Testis (tissue), 2 donors: ENCODE measurements at regions not wholly inside any gene's neighbourhood (a gene's known extent, or its start where the extent isn't known, plus 50 kb on each side); places are given as distances from the start of the nearest gene placed in this dataset.
A peak's percentile ranks its signal among the peaks of the same experiment; 100 is the strongest.

Source experiments
- DNase-seq: peaks from one replicate; pipeline ENCODE4 v3.0.0-alpha.2; 2019
- H3K27ac ChIP-seq, 2 donors: fragments of 200-600 bp; sonication (generic); one replicate each; pipeline ENCODE4 v1.5.1; 2019
- H3K27me3 ChIP-seq: fragments of 200-600 bp; sonication (generic); one replicate; pipeline ENCODE4 v1.5.1; 2019
- H3K36me3 ChIP-seq: fragments of 200-600 bp; sonication (generic); one replicate; pipeline ENCODE4 v1.5.1; 2017; ENCODE audit warnings: low read depth; ENCODE audit errors: missing control alignments
- H3K4me1 ChIP-seq: fragments of 200-600 bp; sonication (generic); one replicate; pipeline ENCODE4 v1.5.1; 2019
- H3K4me3 ChIP-seq, 2 donors: fragments of 200-600 bp; sonication (generic); one replicate each; pipeline ENCODE4 v1.5.1; 2017 to 2019
- H3K9me3 ChIP-seq: fragments of 200-600 bp; sonication (generic); one replicate; pipeline ENCODE4 v1.5.1; 2017
- POLR2A ChIP-seq: fragments of 450-650 bp; IDR thresholded peaks from one replicate; pipeline ENCODE4 v1.6.1; 2017; ENCODE audit warnings: antibody characterized with exemption, mild to moderate bottlenecking, moderate library complexity
- WGBS, 2 donors: methylation state at CpG; one replicate each; pipeline ENCODE4 v1.1.5; 2018; 5-methylcytosine and 5-hydroxymethylcytosine counted together
- intact Hi-C: fragments of 100-400 bp; cut with DNase I; formaldehyde crosslinking; loops from one replicate; pipeline ENCODE4 v1.15.1; 2023; ENCODE audit warnings: low total_unique reads
- TF ChIP-seq, protein P1 (sequence below), 3 experiments: fragments of 450-650 bp in 2 of 3; fragments of 200-600 bp in 1 of 3; sonication (generic) in 1 of 3; IDR thresholded peaks; one replicate each; pipeline ENCODE4 v1.5.1; 2016 to 2019; ENCODE audit warnings: antibody characterized with exemption in 3 of 3, mild to moderate bottlenecking in 2 of 3, moderate library complexity in 1 of 3

DNA sequence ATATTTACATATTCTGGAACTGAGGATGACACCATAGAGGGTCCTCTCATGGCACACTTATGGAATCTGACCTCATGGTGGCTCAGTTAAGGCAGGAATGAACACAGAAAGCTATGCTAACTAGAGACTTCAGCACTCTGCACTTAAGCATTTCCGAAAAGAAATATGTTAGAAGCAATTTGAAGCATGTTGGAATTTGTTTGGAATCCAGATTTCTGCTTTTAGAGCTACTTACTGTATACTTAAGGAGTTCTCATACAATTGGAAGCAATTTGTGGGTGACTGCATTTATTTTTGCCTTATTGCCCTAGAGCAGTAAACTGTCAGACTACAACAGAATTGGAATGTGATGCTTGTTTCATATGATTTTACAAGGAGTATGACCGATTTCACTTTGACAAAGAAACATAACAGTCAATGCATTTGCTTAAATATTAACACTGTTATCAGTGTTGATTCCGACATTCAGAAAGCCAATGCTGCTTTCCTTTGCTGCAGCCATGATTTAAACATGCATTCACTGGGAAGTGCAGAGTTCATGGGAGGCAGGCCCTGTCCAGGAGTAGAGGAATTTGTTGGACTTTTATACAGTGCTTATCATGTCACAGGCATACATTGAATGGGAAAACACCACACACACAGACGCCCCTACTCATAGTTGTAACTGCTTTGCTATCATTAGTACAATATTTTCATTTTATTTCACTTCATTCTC is 244.4 kb downstream of the SAMD5 start:
- TF ChIP-seq, protein P1, sequence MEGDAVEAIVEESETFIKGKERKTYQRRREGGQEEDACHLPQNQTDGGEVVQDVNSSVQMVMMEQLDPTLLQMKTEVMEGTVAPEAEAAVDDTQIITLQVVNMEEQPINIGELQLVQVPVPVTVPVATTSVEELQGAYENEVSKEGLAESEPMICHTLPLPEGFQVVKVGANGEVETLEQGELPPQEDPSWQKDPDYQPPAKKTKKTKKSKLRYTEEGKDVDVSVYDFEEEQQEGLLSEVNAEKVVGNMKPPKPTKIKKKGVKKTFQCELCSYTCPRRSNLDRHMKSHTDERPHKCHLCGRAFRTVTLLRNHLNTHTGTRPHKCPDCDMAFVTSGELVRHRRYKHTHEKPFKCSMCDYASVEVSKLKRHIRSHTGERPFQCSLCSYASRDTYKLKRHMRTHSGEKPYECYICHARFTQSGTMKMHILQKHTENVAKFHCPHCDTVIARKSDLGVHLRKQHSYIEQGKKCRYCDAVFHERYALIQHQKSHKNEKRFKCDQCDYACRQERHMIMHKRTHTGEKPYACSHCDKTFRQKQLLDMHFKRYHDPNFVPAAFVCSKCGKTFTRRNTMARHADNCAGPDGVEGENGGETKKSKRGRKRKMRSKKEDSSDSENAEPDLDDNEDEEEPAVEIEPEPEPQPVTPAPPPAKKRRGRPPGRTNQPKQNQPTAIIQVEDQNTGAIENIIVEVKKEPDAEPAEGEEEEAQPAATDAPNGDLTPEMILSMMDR (IDR thresholded peaks at IDR 0.05): no peak
- no peak for TF ChIP-seq POLR2A
- intact Hi-C loops: no loop called here
- WGBS, 2 donors: 64 to 72% methylated on average over 4 of the region's 4 CpGs
- Histone ChIP-seq H3K4me3 (no peak overlapping the region), H3K9me3 (no peaks in the 10 kb centered on the region), H3K27ac (no peak overlapping the region), H3K4me1 (no peaks in the 10 kb centered on the region), H3K27me3 (no peaks in the 10 kb centered on the region), H3K36me3 (no peaks in the 10 kb centered on the region)
- no peak for DNase-seq

DNA sequence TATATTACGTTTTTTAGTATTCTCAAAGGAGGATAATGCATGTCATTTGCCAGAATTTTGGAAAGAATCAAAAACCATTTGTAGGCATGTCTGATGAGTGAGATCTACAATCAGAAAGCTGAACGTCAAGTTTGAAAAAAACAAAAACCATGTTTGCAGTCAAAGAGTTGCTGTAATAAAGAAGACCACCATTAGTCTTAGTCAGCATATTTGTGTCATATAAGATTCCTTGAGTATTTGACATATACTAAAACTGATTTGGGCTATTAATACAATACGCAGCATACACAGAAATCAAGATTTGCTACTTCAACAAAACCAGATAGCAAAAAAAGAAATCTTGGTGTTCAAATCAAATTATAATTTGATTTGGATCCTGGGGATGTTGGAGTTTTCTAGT is 247.5 kb downstream of the SAMD5 start:
- no peaks in the 10 kb centered on the region for H3K36me3 ChIP-seq
- no peak overlapping the region for H3K4me3 ChIP-seq
- intact Hi-C loops: no loop called here
- H3K27ac ChIP-seq: no peak overlapping the region
- no peaks in the 10 kb centered on the region for H3K4me1 ChIP-seq
- DNase-seq: no peak
- TF ChIP-seq, protein P1 (IDR thresholded peaks at IDR 0.05): no peak
- no peak for TF ChIP-seq POLR2A
- WGBS, 2 donors: 84 to 85% methylated on average over 3 of the region's 3 CpGs
- no peaks in the 10 kb centered on the region for H3K27me3 ChIP-seq
- H3K9me3 ChIP-seq: no peaks in the 10 kb centered on the region

DNA sequence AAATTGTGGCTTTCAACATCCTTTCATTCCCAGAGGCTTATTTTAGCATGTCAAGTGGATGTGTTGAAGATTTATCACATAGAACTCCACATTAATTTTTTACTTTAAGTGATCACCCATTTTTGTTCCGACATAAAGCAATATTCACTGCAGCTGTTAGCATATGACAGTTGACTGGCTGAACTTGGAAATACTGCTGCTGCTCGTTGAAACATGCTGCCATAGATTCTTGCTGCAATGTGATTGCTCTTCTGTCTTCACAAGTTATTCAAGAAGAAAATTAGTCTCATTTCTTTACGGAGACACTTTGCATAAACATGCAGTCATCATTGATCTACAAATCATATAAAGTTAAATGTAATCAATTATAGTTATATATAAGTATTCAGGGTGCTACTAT is 248.4 kb downstream of the SAMD5 start:
- intact Hi-C loops: no loop called here
- no peaks in the 10 kb centered on the region for H3K4me1 ChIP-seq
- 82 to 86% methylated on average over 3 of the region's 3 CpGs for WGBS, 2 donors
- H3K36me3 ChIP-seq: no peaks in the 10 kb centered on the region
- H3K27ac ChIP-seq: no peak overlapping the region
- H3K9me3 ChIP-seq: no peaks in the 10 kb centered on the region
- no peak overlapping the region for H3K4me3 ChIP-seq
- DNase-seq: no peak
- no peaks in the 10 kb centered on the region for H3K27me3 ChIP-seq
- TF ChIP-seq POLR2A: no peak
- TF ChIP-seq, protein P1 (IDR thresholded peaks at IDR 0.05): no peak

DNA sequence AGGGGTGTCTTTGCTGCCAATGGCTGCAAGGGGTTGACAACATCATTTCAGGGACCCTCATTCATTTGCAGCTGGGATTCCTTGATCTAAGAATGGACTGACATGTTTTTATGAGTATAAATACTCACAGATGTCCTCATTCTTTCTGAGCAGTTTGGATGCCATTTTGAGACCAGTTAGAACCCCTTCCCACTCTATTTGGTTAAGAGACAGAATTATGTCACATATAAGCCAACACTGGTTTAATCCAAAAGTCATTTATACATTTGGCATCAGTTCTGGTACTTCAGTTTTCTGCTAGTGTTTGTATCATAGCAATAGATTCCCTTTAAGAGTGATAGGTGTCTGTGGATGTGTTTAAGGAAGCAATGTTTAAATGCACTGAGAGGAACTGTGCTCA is 248.8 kb downstream of the SAMD5 start:
- no peak for TF ChIP-seq POLR2A
- Histone ChIP-seq H3K27ac (no peak overlapping the region), H3K27me3 (no peaks in the 10 kb centered on the region), H3K9me3 (no peaks in the 10 kb centered on the region), H3K36me3 (no peaks in the 10 kb centered on the region), H3K4me3 (no peak overlapping the region), H3K4me1 (no peaks in the 10 kb centered on the region)
- DNase-seq: no peak
- intact Hi-C loops: no loop called here

DNA sequence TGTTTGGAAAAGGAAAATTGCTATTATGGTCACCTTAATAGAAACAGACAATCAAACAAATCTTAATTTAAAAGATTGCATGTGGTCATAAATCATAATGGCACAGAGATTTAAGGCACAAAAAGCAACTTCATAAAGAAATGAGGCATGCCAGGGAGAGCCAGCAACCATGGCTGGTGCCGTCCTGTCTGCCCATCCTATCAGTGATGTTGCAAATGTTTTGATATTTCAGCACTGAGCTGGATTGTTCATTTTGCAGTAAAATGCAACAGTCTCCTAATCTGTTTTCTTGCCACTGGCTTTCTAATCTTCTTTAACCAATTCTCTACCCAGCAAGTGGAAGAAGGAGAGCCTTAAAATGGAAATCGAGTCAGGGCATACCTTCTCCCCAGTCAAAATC is 249.8 kb downstream of the SAMD5 start:
- no peaks in the 10 kb centered on the region for H3K9me3 ChIP-seq
- no peaks in the 10 kb centered on the region for H3K4me1 ChIP-seq
- peak; percentile 72 for DNase-seq
- H3K36me3 ChIP-seq: no peaks in the 10 kb centered on the region
- H3K4me3 ChIP-seq: no peak overlapping the region
- H3K27me3 ChIP-seq: no peaks in the 10 kb centered on the region
- no peak for TF ChIP-seq POLR2A
- TF ChIP-seq, protein P1 (IDR thresholded peaks at IDR 0.05): no peak
- H3K27ac ChIP-seq: peak overlapping the region; percentile 25 to 35
- WGBS, 2 donors: 64 to 75% methylated on average over 2 of the region's 2 CpGs
- intact Hi-C loops: no loop called here
